Neural cell (in vitro differentiated cells): ENCODE measurements at regions not wholly inside any gene's neighbourhood (a gene's known extent, or its start where the extent isn't known, plus 50 kb on each side); places are given as distances from the start of the nearest gene placed in this dataset.

Experiments
- H2AFZ ChIP-seq: fragments of 200-600, 300-800 bp; sonication (generic), shearing (Covaris generic); 2 replicates; pipeline ENCODE4 v1.6.0; 2014; ENCODE audit warnings: low read depth, mild to moderate bottlenecking, antibody characterized with exemption, low read length, moderate library complexity
- H3F3A ChIP-seq: fragments of 200-600 bp; shearing (Covaris generic); 2 replicates; pipeline ENCODE4 v1.6.1; 2016; ENCODE audit warnings: mild to moderate bottlenecking, moderate library complexity, mixed read lengths, antibody characterized with exemption, low read length; ENCODE audit not compliant: insufficient read depth, poor library complexity, severe bottlenecking
- H3K27ac ChIP-seq: fragments of 200-600, 300-800 bp; sonication (generic), shearing (Covaris generic); 2 replicates; pipeline ENCODE4 v1.5.1; 2014; ENCODE audit warnings: mild to moderate bottlenecking, low read length, moderate library complexity
- H3K27me3 ChIP-seq: fragments of 300-800, 200-600 bp; sonication (generic), shearing (Covaris generic); 2 replicates; pipeline ENCODE4 v1.6.0; 2014; ENCODE audit warnings: mild to moderate bottlenecking, low read depth, low read length, moderate library complexity; ENCODE audit not compliant: insufficient read depth
- H3K36me3 ChIP-seq: fragments of 300-800, 200-600 bp; sonication (generic), shearing (Covaris generic); 2 replicates; pipeline ENCODE4 v1.5.1; 2014; ENCODE audit warnings: mild to moderate bottlenecking, antibody characterized with exemption, low read length, moderate library complexity; ENCODE audit not compliant: insufficient read depth
- H3K4me2 ChIP-seq: fragments of 300-800, 200-600 bp; sonication (generic), shearing (Covaris generic); 2 replicates; pipeline ENCODE4 v1.6.0; 2014; ENCODE audit warnings: mild to moderate bottlenecking, low read length
- H3K4me3 ChIP-seq: fragments of 300-800, 200-600 bp; sonication (generic), shearing (Covaris generic); 2 replicates; pipeline ENCODE4 v1.5.1; 2014; ENCODE audit warnings: mild to moderate bottlenecking, low read length, moderate library complexity
- H3K79me2 ChIP-seq: fragments of 200-600 bp; shearing (Covaris generic); replicated peaks from 2 replicates; pipeline ENCODE4 v1.6.0; 2014; ENCODE audit warnings: mild to moderate bottlenecking, low read length, moderate library complexity; ENCODE audit not compliant: insufficient read depth
- H3K9ac ChIP-seq: fragments of 300-800, 200-600 bp; sonication (generic), shearing (Covaris generic); 2 replicates; pipeline ENCODE4 v1.6.1; 2016; ENCODE audit warnings: mild to moderate bottlenecking, low read length, mixed read lengths
- H3K9me2 ChIP-seq: fragments of 200-600 bp; shearing (Covaris generic); 2 replicates; pipeline ENCODE4 v1.6.1; 2016; ENCODE audit warnings: mild to moderate bottlenecking, low read length, mixed read lengths; ENCODE audit not compliant: insufficient read depth
- H3K9me3 ChIP-seq: fragments of 200-600, 300-800 bp; sonication (generic), shearing (Covaris generic); 2 replicates; pipeline ENCODE4 v1.6.1; 2016; ENCODE audit warnings: mild to moderate bottlenecking, mixed run types, low read length, moderate library complexity, mixed read lengths
- H4K20me1 ChIP-seq: fragments of 200-600 bp; shearing (Covaris generic); 2 replicates; pipeline ENCODE4 v1.6.1; 2016; ENCODE audit warnings: mild to moderate bottlenecking, mixed run types; ENCODE audit not compliant: insufficient read depth
- EP300 ChIP-seq: fragments of 450-650 bp; conservative IDR thresholded peaks from 2 replicates; pipeline ENCODE4 v1.6.1; 2014; ENCODE audit warnings: antibody characterized with exemption, mild to moderate bottlenecking, moderate library complexity; ENCODE audit not compliant: poor library complexity, severe bottlenecking
- EZH2 ChIP-seq: fragments of 200-600, 300-800 bp; shearing (Covaris generic), sonication (generic); IDR thresholded peaks from 2 replicates; pipeline ENCODE4 v1.6.1; 2014; ENCODE audit warnings: antibody characterized with exemption, low read length, borderline replicate concordance, mild to moderate bottlenecking; ENCODE audit not compliant: insufficient read depth, poor library complexity, severe bottlenecking
- MXI1 ChIP-seq: fragments of 450-650 bp; conservative IDR thresholded peaks from 2 replicates; pipeline ENCODE4 v1.6.1; 2014; ENCODE audit warnings: antibody characterized with exemption, mild to moderate bottlenecking; ENCODE audit not compliant: poor library complexity, severe bottlenecking
- POLR2AphosphoS5 ChIP-seq: IDR thresholded peaks from 2 replicates; pipeline ENCODE4 v1.6.1; 2012
- RAD21 ChIP-seq: fragments of 450-650 bp; conservative IDR thresholded peaks from 2 replicates; pipeline ENCODE4 v1.6.1; 2014; ENCODE audit warnings: antibody characterized with exemption, mild to moderate bottlenecking, moderate library complexity
- SMC3 ChIP-seq: fragments of 450-650 bp; conservative IDR thresholded peaks from 2 replicates; pipeline ENCODE4 v1.6.1; 2014; ENCODE audit warnings: antibody characterized with exemption, mild to moderate bottlenecking, moderate library complexity; ENCODE audit not compliant: poor library complexity
- TAF1 ChIP-seq: IDR thresholded peaks from 2 replicates; pipeline ENCODE4 v1.6.1; 2012; ENCODE audit warnings: low read depth
- TF ChIP-seq, protein P1 (sequence below): fragments of 450-650 bp; IDR thresholded peaks from 2 replicates; pipeline ENCODE4 v1.5.1; 2014; ENCODE audit warnings: antibody characterized with exemption, mild to moderate bottlenecking, moderate library complexity; ENCODE audit not compliant: poor library complexity, severe bottlenecking
- TF ChIP-seq, protein P2 (sequence below): IDR thresholded peaks from 2 replicates; pipeline ENCODE4 v1.6.1; 2012; ENCODE audit warnings: borderline replicate concordance

DNA sequence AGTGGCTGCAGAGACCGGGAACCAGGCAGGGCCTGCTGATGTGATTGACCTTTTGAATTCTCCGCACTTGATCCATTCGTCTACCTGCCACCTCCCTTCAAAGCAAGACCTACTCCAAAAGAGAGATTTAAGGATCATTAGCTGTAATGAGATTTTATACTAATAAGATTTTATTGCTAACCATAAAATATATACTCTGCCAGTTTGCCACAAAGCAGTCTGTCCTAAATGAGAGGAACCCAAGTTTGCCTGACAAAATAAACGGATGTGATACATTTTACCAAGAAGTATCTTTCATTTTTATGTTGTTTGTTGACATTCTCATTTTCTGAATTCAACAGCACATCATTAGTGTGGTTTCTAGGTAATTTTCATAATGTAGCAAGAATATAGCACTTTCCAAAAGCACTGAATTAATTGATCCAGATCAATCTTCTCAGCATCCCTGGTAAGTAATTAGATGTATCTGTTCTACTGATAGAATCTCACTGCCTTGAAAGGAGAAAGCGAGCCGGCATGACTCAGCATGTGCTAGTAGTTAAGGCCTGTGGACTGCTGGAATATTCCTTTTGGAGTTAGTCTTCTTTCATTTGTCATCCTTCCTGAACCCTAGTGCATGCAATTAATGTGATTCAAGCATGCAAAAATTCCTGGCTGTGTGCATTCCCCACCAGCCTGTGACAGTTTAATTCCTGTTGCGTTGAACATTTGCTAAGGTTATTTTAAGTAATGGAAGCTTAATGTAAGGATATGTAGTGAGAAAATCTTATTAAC is 128.5 kb downstream of the ARL6IP6 start:
- no peak overlapping the region for H3K27ac ChIP-seq
- H4K20me1 ChIP-seq: no peaks in the 10 kb centered on the region
- TF ChIP-seq EZH2: no peak
- TF ChIP-seq, protein P1, sequence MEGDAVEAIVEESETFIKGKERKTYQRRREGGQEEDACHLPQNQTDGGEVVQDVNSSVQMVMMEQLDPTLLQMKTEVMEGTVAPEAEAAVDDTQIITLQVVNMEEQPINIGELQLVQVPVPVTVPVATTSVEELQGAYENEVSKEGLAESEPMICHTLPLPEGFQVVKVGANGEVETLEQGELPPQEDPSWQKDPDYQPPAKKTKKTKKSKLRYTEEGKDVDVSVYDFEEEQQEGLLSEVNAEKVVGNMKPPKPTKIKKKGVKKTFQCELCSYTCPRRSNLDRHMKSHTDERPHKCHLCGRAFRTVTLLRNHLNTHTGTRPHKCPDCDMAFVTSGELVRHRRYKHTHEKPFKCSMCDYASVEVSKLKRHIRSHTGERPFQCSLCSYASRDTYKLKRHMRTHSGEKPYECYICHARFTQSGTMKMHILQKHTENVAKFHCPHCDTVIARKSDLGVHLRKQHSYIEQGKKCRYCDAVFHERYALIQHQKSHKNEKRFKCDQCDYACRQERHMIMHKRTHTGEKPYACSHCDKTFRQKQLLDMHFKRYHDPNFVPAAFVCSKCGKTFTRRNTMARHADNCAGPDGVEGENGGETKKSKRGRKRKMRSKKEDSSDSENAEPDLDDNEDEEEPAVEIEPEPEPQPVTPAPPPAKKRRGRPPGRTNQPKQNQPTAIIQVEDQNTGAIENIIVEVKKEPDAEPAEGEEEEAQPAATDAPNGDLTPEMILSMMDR: no peak
- no peak for TF ChIP-seq TAF1
- TF ChIP-seq, protein P2, sequence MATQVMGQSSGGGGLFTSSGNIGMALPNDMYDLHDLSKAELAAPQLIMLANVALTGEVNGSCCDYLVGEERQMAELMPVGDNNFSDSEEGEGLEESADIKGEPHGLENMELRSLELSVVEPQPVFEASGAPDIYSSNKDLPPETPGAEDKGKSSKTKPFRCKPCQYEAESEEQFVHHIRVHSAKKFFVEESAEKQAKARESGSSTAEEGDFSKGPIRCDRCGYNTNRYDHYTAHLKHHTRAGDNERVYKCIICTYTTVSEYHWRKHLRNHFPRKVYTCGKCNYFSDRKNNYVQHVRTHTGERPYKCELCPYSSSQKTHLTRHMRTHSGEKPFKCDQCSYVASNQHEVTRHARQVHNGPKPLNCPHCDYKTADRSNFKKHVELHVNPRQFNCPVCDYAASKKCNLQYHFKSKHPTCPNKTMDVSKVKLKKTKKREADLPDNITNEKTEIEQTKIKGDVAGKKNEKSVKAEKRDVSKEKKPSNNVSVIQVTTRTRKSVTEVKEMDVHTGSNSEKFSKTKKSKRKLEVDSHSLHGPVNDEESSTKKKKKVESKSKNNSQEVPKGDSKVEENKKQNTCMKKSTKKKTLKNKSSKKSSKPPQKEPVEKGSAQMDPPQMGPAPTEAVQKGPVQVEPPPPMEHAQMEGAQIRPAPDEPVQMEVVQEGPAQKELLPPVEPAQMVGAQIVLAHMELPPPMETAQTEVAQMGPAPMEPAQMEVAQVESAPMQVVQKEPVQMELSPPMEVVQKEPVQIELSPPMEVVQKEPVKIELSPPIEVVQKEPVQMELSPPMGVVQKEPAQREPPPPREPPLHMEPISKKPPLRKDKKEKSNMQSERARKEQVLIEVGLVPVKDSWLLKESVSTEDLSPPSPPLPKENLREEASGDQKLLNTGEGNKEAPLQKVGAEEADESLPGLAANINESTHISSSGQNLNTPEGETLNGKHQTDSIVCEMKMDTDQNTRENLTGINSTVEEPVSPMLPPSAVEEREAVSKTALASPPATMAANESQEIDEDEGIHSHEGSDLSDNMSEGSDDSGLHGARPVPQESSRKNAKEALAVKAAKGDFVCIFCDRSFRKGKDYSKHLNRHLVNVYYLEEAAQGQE: no peak
- TF ChIP-seq RAD21: no peak

DNA sequence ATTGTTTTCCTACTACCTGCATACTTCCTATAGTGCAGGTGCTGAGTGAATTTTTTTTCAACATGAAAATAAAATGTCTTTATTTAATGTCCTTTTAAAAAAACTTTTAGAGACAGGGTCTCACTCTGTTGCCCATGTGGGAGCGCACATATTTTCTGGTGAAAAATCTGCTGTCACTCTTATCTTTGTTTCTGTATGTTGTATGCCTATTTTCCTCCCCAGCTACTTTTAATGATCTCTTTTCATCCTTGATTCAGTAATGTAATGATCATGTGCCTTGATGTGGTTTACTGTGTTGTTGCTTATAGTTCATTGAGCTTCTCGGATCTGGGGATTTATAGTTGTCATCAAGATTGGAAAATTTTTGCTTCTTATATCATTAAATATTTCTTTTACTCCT is 117.3 kb downstream of the ARL6IP6 start:
- Histone ChIP-seq H3K4me2 (no peak overlapping the region), H3F3A (no peaks in the 10 kb centered on the region), H3K9ac (no peak overlapping the region), H3K9me2 (no peaks in the 10 kb centered on the region), H3K27ac (no peak overlapping the region), H3K4me3 (no peak overlapping the region), H3K27me3 (no peaks in the 10 kb centered on the region), H4K20me1 (no peaks in the 10 kb centered on the region), H3K9me3 (no peaks in the 10 kb centered on the region), H2AFZ (no peak overlapping the region), H3K79me2 (no peaks in the 10 kb centered on the region), H3K36me3 (no peaks in the 10 kb centered on the region)
- no peak for TF ChIP-seq EZH2

More for the DNA sequence above, 128.5 kb downstream of the ARL6IP6 start:
- Histone ChIP-seq H3K9ac (no peak overlapping the region), H3K27me3 (no peaks in the 10 kb centered on the region), H3F3A (no peaks in the 10 kb centered on the region), H3K4me3 (no peak overlapping the region), H3K9me3 (no peaks in the 10 kb centered on the region), H3K4me2 (no peak overlapping the region), H3K9me2 (no peaks in the 10 kb centered on the region), H3K79me2 (no peaks in the 10 kb centered on the region), H3K36me3 (no peaks in the 10 kb centered on the region), H2AFZ (no peak overlapping the region)

DNA sequence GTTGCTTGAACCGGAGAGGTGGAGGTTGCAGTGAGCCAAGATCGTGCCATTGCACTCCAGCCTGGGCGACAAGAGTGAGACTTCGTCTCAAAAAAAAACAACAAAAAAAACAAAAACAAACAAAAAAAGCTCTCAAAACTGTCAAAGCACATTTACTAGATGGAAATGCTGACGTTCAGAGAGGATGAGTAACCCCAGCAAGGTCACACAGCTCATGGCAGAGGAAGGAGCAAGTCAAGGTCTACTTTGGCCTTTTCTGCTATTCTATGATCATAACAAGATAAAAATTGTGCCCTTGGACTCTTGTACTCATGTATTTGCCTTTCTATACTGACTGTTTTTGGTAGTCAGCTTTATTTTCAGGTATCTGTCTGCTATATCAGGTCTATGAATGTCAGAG is 109.5 kb downstream of the ARL6IP6 start:
- no peak overlapping the region for H2AFZ ChIP-seq
- no peaks in the 10 kb centered on the region for H3K36me3 ChIP-seq
- H3K27me3 ChIP-seq: no peaks in the 10 kb centered on the region
- H3K9me2 ChIP-seq: no peaks in the 10 kb centered on the region
- H3K4me2 ChIP-seq: no peak overlapping the region
- no peak overlapping the region for H3K4me3 ChIP-seq
- H3K9ac ChIP-seq: no peak overlapping the region
- H3K9me3 ChIP-seq: no peaks in the 10 kb centered on the region
- H3F3A ChIP-seq: no peaks in the 10 kb centered on the region
- H4K20me1 ChIP-seq: no peaks in the 10 kb centered on the region
- H3K79me2 ChIP-seq: no peaks in the 10 kb centered on the region
- H3K27ac ChIP-seq: no peak overlapping the region
- TF ChIP-seq, protein P2: no peak
- TF ChIP-seq POLR2AphosphoS5: no peak
- no peak for TF ChIP-seq EZH2
- no peak for TF ChIP-seq EP300
- TF ChIP-seq MXI1: no peak
- no peak for TF ChIP-seq TAF1
- no peak for TF ChIP-seq RAD21
- TF ChIP-seq SMC3: no peak
- TF ChIP-seq, protein P1: no peak
